ENCODE measurements at regions not wholly inside any gene's neighbourhood (a gene's known extent, or its start where the extent isn't known, plus 50 kb on each side); places are given as distances from the start of the nearest gene placed in this dataset.

- BruUV-seq (replicated peaks), result no TSS peak
These were observed 318.3 kb downstream of the ENC1 start for GRCh38 chr5:74322191-74322590.

GRCh38 chr5:74321326-74321725 lies 319.2 kb downstream of the ENC1 start:
- peaks cover 6% of the 10 kb centered on the region for H3K36me3 Mint-ChIP-seq (ENCODE audit: insufficient read depth, unreplicated experiment)
- CTCF ChIA-PET, result no interaction called here
- H3K27ac Mint-ChIP-seq (ENCODE audit: unreplicated experiment), result no peak overlapping the region
- H3K9me3 Mint-ChIP-seq (ENCODE audit: low read depth, unreplicated experiment), result no peaks in the 10 kb centered on the region
- DNase-seq, result no peak
- H3K4me3 Mint-ChIP-seq (ENCODE audit: low read depth, unreplicated experiment), result no peak overlapping the region
- no TSS peak for BruUV-seq (replicated peaks)
- intact Hi-C loops (cut with micrococcal nuclease; ENCODE audit: unreplicated experiment), result no loop called here
- TF ChIP-seq CTCF (IDR thresholded peaks at IDR 0.05; ENCODE audit: unreplicated experiment), result no peak
- H3K27me3 Mint-ChIP-seq (ENCODE audit: unreplicated experiment), result no peaks in the 10 kb centered on the region
- peaks cover 62% of the 10 kb centered on the region for H3K4me1 Mint-ChIP-seq (ENCODE audit: low read depth, unreplicated experiment)

More at GRCh38 chr5:74322191-74322590, 318.3 kb downstream of the ENC1 start:
- CTCF ChIA-PET, result no interaction called here
- TF ChIP-seq CTCF (IDR thresholded peaks at IDR 0.05; ENCODE audit: unreplicated experiment), result no peak
- H3K27ac Mint-ChIP-seq (ENCODE audit: unreplicated experiment), result no peak overlapping the region
- no peak overlapping the region for H3K4me3 Mint-ChIP-seq (ENCODE audit: low read depth, unreplicated experiment)
- peaks cover 6% of the 10 kb centered on the region for H3K36me3 Mint-ChIP-seq (ENCODE audit: insufficient read depth, unreplicated experiment)
- H3K9me3 Mint-ChIP-seq (ENCODE audit: low read depth, unreplicated experiment), result no peaks in the 10 kb centered on the region
- H3K4me1 Mint-ChIP-seq (ENCODE audit: low read depth, unreplicated experiment), result peaks cover 62% of the 10 kb centered on the region
- no peak for DNase-seq
- intact Hi-C loops (cut with micrococcal nuclease; ENCODE audit: unreplicated experiment), result no loop called here
- H3K27me3 Mint-ChIP-seq (ENCODE audit: unreplicated experiment), result no peaks in the 10 kb centered on the region

- Mint-ChIP-seq H3K4me3 (ENCODE audit: low read depth, unreplicated experiment) (no peak overlapping the region), H3K4me1 (ENCODE audit: low read depth, unreplicated experiment) (peaks cover 62% of the 10 kb centered on the region), H3K9me3 (ENCODE audit: low read depth, unreplicated experiment) (no peaks in the 10 kb centered on the region), H3K36me3 (ENCODE audit: insufficient read depth, unreplicated experiment) (no peaks in the 10 kb centered on the region), H3K27me3 (ENCODE audit: unreplicated experiment) (no peaks in the 10 kb centered on the region), H3K27ac (ENCODE audit: unreplicated experiment) (no peak overlapping the region)
- CTCF ChIA-PET, result no interaction called here
- DNase-seq, result no peak
- BruUV-seq (replicated peaks), result no TSS peak
- no peak for TF ChIP-seq CTCF (IDR thresholded peaks at IDR 0.05; ENCODE audit: unreplicated experiment)
- intact Hi-C loops (cut with micrococcal nuclease; ENCODE audit: unreplicated experiment), result no loop called here
These were observed 320.0 kb downstream of the ENC1 start for GRCh38 chr5:74320526-74320925.

- DNase-seq, result no peak
- Mint-ChIP-seq H3K9me3 (ENCODE audit: low read depth, unreplicated experiment) (no peaks in the 10 kb centered on the region), H3K4me3 (ENCODE audit: low read depth, unreplicated experiment) (no peak overlapping the region), H3K27ac (ENCODE audit: unreplicated experiment) (peak overlapping the region; percentile 26), H3K27me3 (ENCODE audit: unreplicated experiment) (no peaks in the 10 kb centered on the region), H3K36me3 (ENCODE audit: insufficient read depth, unreplicated experiment) (no peaks in the 10 kb centered on the region), H3K4me1 (ENCODE audit: low read depth, unreplicated experiment) (peaks cover 63% of the 10 kb centered on the region)
- intact Hi-C loops (cut with micrococcal nuclease; ENCODE audit: unreplicated experiment), result loop anchor here (5.0 kb wide), 1 partner anchor 87 kb away; no protein-coding TSS in a partner anchor
- CTCF ChIA-PET, result no interaction called here
- no TSS peak for BruUV-seq (replicated peaks)
- TF ChIP-seq CTCF (IDR thresholded peaks at IDR 0.05; ENCODE audit: unreplicated experiment), result no peak
These were observed 321.5 kb downstream of the ENC1 start for GRCh38 chr5:74319076-74319475.

All from Calu3 (cell line).